ENCODE measurements at regions not wholly inside any gene's neighbourhood (a gene's known extent, or its start where the extent isn't known, plus 50 kb on each side); places are given as distances from the start of the nearest gene placed in this dataset.

- Histone ChIP-seq H3K4me1 (ENCODE audit: low read depth, poor library complexity, severe bottlenecking) (no peaks in the 10 kb centered on the region), H3K27me3 (ENCODE audit: insufficient read depth, low read depth) (no peaks in the 10 kb centered on the region), H3K79me2 (ENCODE audit: insufficient read depth, low read depth) (no peaks in the 10 kb centered on the region), H3K9ac (no peak overlapping the region), H3K4me2 (no peak overlapping the region), H3K36me3 (ENCODE audit: insufficient read depth) (no peaks in the 10 kb centered on the region), H2AFZ (ENCODE audit: low read depth) (no peak overlapping the region), H3K4me3 (IDR thresholded peaks at IDR 0.05; ENCODE audit: insufficient read depth, low read depth, low read length) (no peak overlapping the region), H4K20me1 (ENCODE audit: insufficient read depth) (no peaks in the 10 kb centered on the region), H3K27ac (no peak overlapping the region)
- TF ChIP-seq CTCF (conservative IDR thresholded peaks at IDR 0.05; ENCODE audit: low read depth, low read length) = no peak
Observed at GRCh38 chr5:4230786-4231641, 635.4 kb downstream of the IRX1 start.

GRCh38 chr5:4232084-4232483, 636.5 kb downstream of the IRX1 start:
- Histone ChIP-seq H3K27me3 (ENCODE audit: insufficient read depth, low read depth) (no peaks in the 10 kb centered on the region), H4K20me1 (ENCODE audit: insufficient read depth) (no peaks in the 10 kb centered on the region), H2AFZ (ENCODE audit: low read depth) (no peak overlapping the region), H3K27ac (no peak overlapping the region), H3K4me2 (no peak overlapping the region), H3K4me3 (IDR thresholded peaks at IDR 0.05; ENCODE audit: insufficient read depth, low read depth, low read length) (no peak overlapping the region), H3K4me1 (ENCODE audit: low read depth, poor library complexity, severe bottlenecking) (no peaks in the 10 kb centered on the region), H3K79me2 (ENCODE audit: insufficient read depth, low read depth) (no peaks in the 10 kb centered on the region), H3K9ac (no peak overlapping the region), H3K36me3 (ENCODE audit: insufficient read depth) (no peaks in the 10 kb centered on the region)
- TF ChIP-seq CTCF (conservative IDR thresholded peaks at IDR 0.05; ENCODE audit: low read depth, low read length) = no peak

- H3K4me2 ChIP-seq = no peak overlapping the region
- no peak overlapping the region for H2AFZ ChIP-seq (ENCODE audit: low read depth)
- TF ChIP-seq CTCF (conservative IDR thresholded peaks at IDR 0.05; ENCODE audit: low read depth, low read length) = no peak
Observed at GRCh38 chr5:4233671-4234070, 638.0 kb downstream of the IRX1 start.

GRCh38 chr5:4243479-4244264, 648.0 kb downstream of the IRX1 start:
- no peak overlapping the region for H3K4me3 ChIP-seq (IDR thresholded peaks at IDR 0.05; ENCODE audit: insufficient read depth, low read depth, low read length)
- H2AFZ ChIP-seq (ENCODE audit: low read depth) = no peak overlapping the region
- no peaks in the 10 kb centered on the region for H3K27me3 ChIP-seq (ENCODE audit: insufficient read depth, low read depth)
- no peaks in the 10 kb centered on the region for H3K36me3 ChIP-seq (ENCODE audit: insufficient read depth)
- H3K4me2 ChIP-seq = no peak overlapping the region
- H4K20me1 ChIP-seq (ENCODE audit: insufficient read depth) = no peaks in the 10 kb centered on the region
- no peak overlapping the region for H3K9ac ChIP-seq
- no peak overlapping the region for H3K27ac ChIP-seq
- H3K4me1 ChIP-seq (ENCODE audit: low read depth, poor library complexity, severe bottlenecking) = no peaks in the 10 kb centered on the region
- no peaks in the 10 kb centered on the region for H3K79me2 ChIP-seq (ENCODE audit: insufficient read depth, low read depth)
- no peak for TF ChIP-seq CTCF (conservative IDR thresholded peaks at IDR 0.05; ENCODE audit: low read depth, low read length)

More at GRCh38 chr5:4233671-4234070, 638.0 kb downstream of the IRX1 start:
- Histone ChIP-seq H4K20me1 (ENCODE audit: insufficient read depth) (no peaks in the 10 kb centered on the region), H3K27me3 (ENCODE audit: insufficient read depth, low read depth) (no peaks in the 10 kb centered on the region), H3K36me3 (ENCODE audit: insufficient read depth) (no peaks in the 10 kb centered on the region), H3K4me3 (IDR thresholded peaks at IDR 0.05; ENCODE audit: insufficient read depth, low read depth, low read length) (no peak overlapping the region), H3K9ac (no peak overlapping the region), H3K27ac (no peak overlapping the region), H3K4me1 (ENCODE audit: low read depth, poor library complexity, severe bottlenecking) (no peaks in the 10 kb centered on the region), H3K79me2 (ENCODE audit: insufficient read depth, low read depth) (no peaks in the 10 kb centered on the region)
